ENCODE measurements at regions not wholly inside any gene's neighbourhood (a gene's known extent, or its start where the extent isn't known, plus 50 kb on each side); places are given as distances from the start of the nearest gene placed in this dataset.

DNA sequence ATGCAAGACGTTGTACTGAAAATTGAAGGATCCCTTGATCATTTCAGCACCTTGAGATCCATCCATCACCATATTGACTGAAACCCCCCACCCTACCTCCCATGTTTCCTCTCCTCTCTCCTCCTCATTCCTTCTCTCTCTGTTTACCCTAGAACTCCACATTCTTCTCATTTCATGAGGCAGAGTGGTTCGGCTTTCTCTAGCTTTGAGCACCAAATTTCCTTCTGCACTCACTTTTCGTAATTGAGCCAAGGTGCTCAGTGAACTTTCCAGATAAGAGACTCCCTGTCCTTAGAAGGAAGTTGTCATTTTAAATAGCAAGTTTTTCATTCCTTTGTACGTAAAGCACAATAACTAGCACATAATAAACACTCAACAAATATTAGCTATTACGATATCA is 108.3 kb upstream of the SLC34A2 start:
- DNase-seq, result no peak
- no TSS peak for BruUV-seq (replicated peaks)
- intact Hi-C loops (cut with micrococcal nuclease; ENCODE audit: unreplicated experiment), result no loop called here
- H3K36me3 Mint-ChIP-seq (ENCODE audit: insufficient read depth, unreplicated experiment), result no peaks in the 10 kb centered on the region
- peaks cover 23% of the 10 kb centered on the region for H3K4me1 Mint-ChIP-seq (ENCODE audit: low read depth, unreplicated experiment)
- no peaks in the 10 kb centered on the region for H3K27me3 Mint-ChIP-seq (ENCODE audit: unreplicated experiment)
- H3K4me3 Mint-ChIP-seq (ENCODE audit: low read depth, unreplicated experiment), result no peak overlapping the region
- H3K27ac Mint-ChIP-seq (ENCODE audit: unreplicated experiment), result no peak overlapping the region
- CTCF ChIA-PET, result interaction anchor here (0.6 kb wide), 1 partner anchor 10 kb away, joined by 4 read pairs; no protein-coding TSS in a partner anchor
- H3K9me3 Mint-ChIP-seq (ENCODE audit: low read depth, unreplicated experiment), result no peaks in the 10 kb centered on the region
- TF ChIP-seq, protein P1, sequence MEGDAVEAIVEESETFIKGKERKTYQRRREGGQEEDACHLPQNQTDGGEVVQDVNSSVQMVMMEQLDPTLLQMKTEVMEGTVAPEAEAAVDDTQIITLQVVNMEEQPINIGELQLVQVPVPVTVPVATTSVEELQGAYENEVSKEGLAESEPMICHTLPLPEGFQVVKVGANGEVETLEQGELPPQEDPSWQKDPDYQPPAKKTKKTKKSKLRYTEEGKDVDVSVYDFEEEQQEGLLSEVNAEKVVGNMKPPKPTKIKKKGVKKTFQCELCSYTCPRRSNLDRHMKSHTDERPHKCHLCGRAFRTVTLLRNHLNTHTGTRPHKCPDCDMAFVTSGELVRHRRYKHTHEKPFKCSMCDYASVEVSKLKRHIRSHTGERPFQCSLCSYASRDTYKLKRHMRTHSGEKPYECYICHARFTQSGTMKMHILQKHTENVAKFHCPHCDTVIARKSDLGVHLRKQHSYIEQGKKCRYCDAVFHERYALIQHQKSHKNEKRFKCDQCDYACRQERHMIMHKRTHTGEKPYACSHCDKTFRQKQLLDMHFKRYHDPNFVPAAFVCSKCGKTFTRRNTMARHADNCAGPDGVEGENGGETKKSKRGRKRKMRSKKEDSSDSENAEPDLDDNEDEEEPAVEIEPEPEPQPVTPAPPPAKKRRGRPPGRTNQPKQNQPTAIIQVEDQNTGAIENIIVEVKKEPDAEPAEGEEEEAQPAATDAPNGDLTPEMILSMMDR (IDR thresholded peaks at IDR 0.05; ENCODE audit: unreplicated experiment), result no peak

DNA sequence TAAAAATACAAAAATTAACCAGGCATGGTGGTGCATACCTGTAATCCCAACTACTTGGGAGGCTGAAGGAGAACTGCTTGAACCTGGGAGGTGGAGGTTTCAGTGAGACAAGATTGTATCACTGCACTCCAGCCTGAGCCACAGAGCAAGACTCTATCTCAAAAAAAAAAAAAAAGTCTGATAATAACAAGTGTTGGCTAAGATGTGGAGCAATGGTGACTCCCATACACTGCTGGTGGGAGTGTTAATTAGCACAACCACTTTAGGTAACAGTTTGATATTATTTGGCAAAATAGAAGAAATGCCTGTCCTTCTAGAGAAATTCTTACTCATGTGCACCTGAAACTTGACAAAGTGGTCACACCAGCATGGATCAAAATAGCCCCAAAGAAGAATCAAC is 106.2 kb upstream of the SLC34A2 start:
- H3K4me1 Mint-ChIP-seq (ENCODE audit: low read depth, unreplicated experiment), result peaks cover 29% of the 10 kb centered on the region

DNA sequence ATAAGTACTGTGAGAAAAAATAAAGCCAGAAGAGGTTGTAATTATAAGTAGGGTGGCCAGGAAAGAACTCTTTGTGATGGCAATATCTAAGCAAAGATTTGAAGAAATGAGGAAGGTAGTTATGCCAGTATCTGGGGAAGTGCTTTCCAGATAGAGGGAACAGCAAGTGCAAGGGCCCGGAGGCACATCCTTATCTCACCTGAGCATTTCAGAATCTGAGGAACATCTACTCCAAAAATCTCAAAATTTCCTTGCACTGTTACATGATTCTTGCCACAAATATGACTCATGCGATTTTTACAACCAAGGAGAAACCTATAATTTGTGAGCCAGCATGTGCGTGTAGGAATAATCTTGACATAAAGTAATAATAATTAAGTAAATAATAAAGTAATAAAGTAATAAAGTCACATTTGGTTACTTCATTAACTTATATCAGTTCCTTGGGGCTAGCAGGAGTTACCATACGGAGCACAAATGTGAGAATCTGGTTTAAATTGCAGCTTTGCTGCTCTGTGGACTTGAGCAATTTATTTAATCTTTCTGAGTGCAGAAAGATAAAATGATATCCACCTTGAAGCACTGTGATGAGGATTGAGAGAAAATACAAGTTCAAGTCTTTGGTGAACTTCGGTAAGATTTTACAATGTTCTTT is 105.1 kb upstream of the SLC34A2 start:
- H3K9me3 Mint-ChIP-seq (ENCODE audit: low read depth, unreplicated experiment), result no peaks in the 10 kb centered on the region
- no peaks in the 10 kb centered on the region for H3K27me3 Mint-ChIP-seq (ENCODE audit: unreplicated experiment)
- CTCF ChIA-PET, result no interaction called here
- no peak overlapping the region for H3K27ac Mint-ChIP-seq (ENCODE audit: unreplicated experiment)
- no peak for DNase-seq
- H3K36me3 Mint-ChIP-seq (ENCODE audit: insufficient read depth, unreplicated experiment), result no peaks in the 10 kb centered on the region
- intact Hi-C loops (cut with micrococcal nuclease; ENCODE audit: unreplicated experiment), result no loop called here
- no TSS peak for BruUV-seq (replicated peaks)
- no peak overlapping the region for H3K4me3 Mint-ChIP-seq (ENCODE audit: low read depth, unreplicated experiment)
- TF ChIP-seq, protein P1 (IDR thresholded peaks at IDR 0.05; ENCODE audit: unreplicated experiment), result no peak
- peaks cover 18% of the 10 kb centered on the region for H3K4me1 Mint-ChIP-seq (ENCODE audit: low read depth, unreplicated experiment)

More for the DNA sequence above, 106.2 kb upstream of the SLC34A2 start:
- H3K27ac Mint-ChIP-seq (ENCODE audit: unreplicated experiment), result no peak overlapping the region
- H3K9me3 Mint-ChIP-seq (ENCODE audit: low read depth, unreplicated experiment), result no peaks in the 10 kb centered on the region
- CTCF ChIA-PET, result no interaction called here
- intact Hi-C loops (cut with micrococcal nuclease; ENCODE audit: unreplicated experiment), result no loop called here
- no TSS peak for BruUV-seq (replicated peaks)
- no peaks in the 10 kb centered on the region for H3K27me3 Mint-ChIP-seq (ENCODE audit: unreplicated experiment)
- TF ChIP-seq, protein P1 (IDR thresholded peaks at IDR 0.05; ENCODE audit: unreplicated experiment), result no peak
- H3K4me3 Mint-ChIP-seq (ENCODE audit: low read depth, unreplicated experiment), result no peak overlapping the region
- no peak for DNase-seq
- H3K36me3 Mint-ChIP-seq (ENCODE audit: insufficient read depth, unreplicated experiment), result no peaks in the 10 kb centered on the region

DNA sequence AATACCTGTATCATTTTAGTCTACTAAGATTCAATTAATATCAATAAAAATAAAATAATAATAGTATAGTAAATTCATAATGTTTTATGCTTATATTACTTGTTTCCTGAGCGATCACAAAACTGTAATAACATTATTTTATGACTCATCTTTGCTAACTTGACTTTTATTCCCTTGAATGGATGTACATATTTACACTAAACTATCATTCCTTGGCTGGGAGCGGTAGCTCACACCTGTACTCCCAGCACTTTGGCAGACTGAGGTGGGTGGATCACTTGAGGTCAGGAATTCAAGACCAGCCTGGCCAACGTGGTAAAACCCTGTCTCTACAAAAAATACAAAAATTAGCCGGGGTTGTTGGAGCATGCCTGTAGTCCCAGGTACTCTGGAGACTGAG is 104.0 kb upstream of the SLC34A2 start:
- no peaks in the 10 kb centered on the region for H3K36me3 Mint-ChIP-seq (ENCODE audit: insufficient read depth, unreplicated experiment)
- CTCF ChIA-PET, result no interaction called here
- DNase-seq, result no peak
- H3K4me3 Mint-ChIP-seq (ENCODE audit: low read depth, unreplicated experiment), result no peak overlapping the region
- H3K9me3 Mint-ChIP-seq (ENCODE audit: low read depth, unreplicated experiment), result no peaks in the 10 kb centered on the region
- peaks cover 18% of the 10 kb centered on the region for H3K4me1 Mint-ChIP-seq (ENCODE audit: low read depth, unreplicated experiment)
- no peaks in the 10 kb centered on the region for H3K27me3 Mint-ChIP-seq (ENCODE audit: unreplicated experiment)
- no peak overlapping the region for H3K27ac Mint-ChIP-seq (ENCODE audit: unreplicated experiment)
- BruUV-seq (replicated peaks), result no TSS peak
- intact Hi-C loops (cut with micrococcal nuclease; ENCODE audit: unreplicated experiment), result no loop called here
- TF ChIP-seq, protein P1 (IDR thresholded peaks at IDR 0.05; ENCODE audit: unreplicated experiment), result no peak

All from Calu3 (cell line).